NCI-H526 (cell line): ENCODE measurements at regions not wholly inside any gene's neighbourhood (a gene's known extent, or its start where the extent isn't known, plus 50 kb on each side); places are given as distances from the start of the nearest gene placed in this dataset.

Experiments
- DNase-seq, 2 experiments: peaks; one replicate each; lab custom pipeline; 2025; lab: John Stamatoyannopoulos, UW

GRCh38 chr2:58669998-58670397, 428.9 kb upstream of the FANCL start:
- no peak for DNase-seq

- DNase-seq = no peak
Measured at GRCh38 chr2:58667137-58667774, 426.1 kb upstream of the FANCL start.

GRCh38 chr2:58666323-58666970, 425.3 kb upstream of the FANCL start:
- DNase-seq = no peak

- DNase-seq = no peak
Measured at GRCh38 chr2:58665154-58665553, 424.0 kb upstream of the FANCL start.

- DNase-seq = no peak
Measured at GRCh38 chr2:58664523-58665151, 423.5 kb upstream of the FANCL start.

- no peak for DNase-seq
Measured at GRCh38 chr2:58660046-58660445, 418.9 kb upstream of the FANCL start.

- DNase-seq = no peak
Measured at GRCh38 chr2:58655152-58655551, 414.0 kb upstream of the FANCL start.

- DNase-seq = no peak
Measured at GRCh38 chr2:58651930-58652329, 410.8 kb upstream of the FANCL start.

- no peak for DNase-seq
Measured at GRCh38 chr2:58650781-58651180, 409.7 kb upstream of the FANCL start.

- DNase-seq = no peak
Measured at GRCh38 chr2:58649756-58650155, 408.6 kb upstream of the FANCL start.

- peak; percentile 90 to 94 for DNase-seq
Measured at GRCh38 chr2:58645017-58645416, 403.9 kb upstream of the FANCL start.

- no peak for DNase-seq
Measured at GRCh38 chr2:58644451-58644850, 403.3 kb upstream of the FANCL start.

GRCh38 chr2:58641001-58641400, 399.9 kb upstream of the FANCL start:
- DNase-seq = no peak

GRCh38 chr2:58640042-58640441, 398.9 kb upstream of the FANCL start:
- no peak for DNase-seq

GRCh38 chr2:58638256-58638805, 397.2 kb upstream of the FANCL start:
- DNase-seq = no peak

- DNase-seq = no peak
Measured at GRCh38 chr2:58636872-58637271, 395.7 kb upstream of the FANCL start.

GRCh38 chr2:58635801-58636375, 394.8 kb upstream of the FANCL start:
- no peak for DNase-seq

GRCh38 chr2:58634653-58635370, 393.7 kb upstream of the FANCL start:
- DNase-seq = no peak

- no peak for DNase-seq
Measured at GRCh38 chr2:58633613-58634365, 392.7 kb upstream of the FANCL start.

GRCh38 chr2:58631986-58632385, 390.9 kb upstream of the FANCL start:
- no peak for DNase-seq

- DNase-seq = no peak
Measured at GRCh38 chr2:58629545-58630119, 388.5 kb upstream of the FANCL start.
